HEK293 (cell line): ENCODE measurements at regions not wholly inside any gene's neighbourhood (a gene's known extent, or its start where the extent isn't known, plus 50 kb on each side); places are given as distances from the start of the nearest gene placed in this dataset.

Experiments
- CTCF ChIA-PET: fragments of 350-600 bp; formaldehyde crosslinking; extraction: SDS; loops from one replicate; lab custom pipeline; 2021; ENCODE audit warnings: antibody characterized with exemption; lab: Yijun Ruan, JAX
- POLR2A ChIA-PET: fragments of 300-600 bp; formaldehyde crosslinking; extraction: SDS; loops from one replicate; lab custom pipeline; 2020; ENCODE audit warnings: antibody characterized with exemption, inconsistent platforms; lab: Yijun Ruan, JAX
- H3K27ac ChIP-seq: fragments of 200-500 bp; sonication (Bioruptor generic); 2 replicates; pipeline ENCODE4 v1.5.1; 2014; ENCODE audit warnings: low read depth, low read length, control low read depth, inconsistent platforms; ENCODE audit errors: extremely low read depth
- H3K36me3 ChIP-seq, 2 experiments: fragments of 200-500 bp in 1 of 2; sonication (Bioruptor generic) in 1 of 2; 1 replicate in 1 of 2; 2 replicates in 1 of 2; pipeline ENCODE4 v1.5.1; 2014 to 2017; ENCODE audit warnings: inconsistent platforms in 2 of 2, low read length in 2 of 2; ENCODE audit not compliant: control insufficient read depth in 2 of 2, insufficient read depth in 1 of 2
- H3K4me1 ChIP-seq: fragments of 200-500 bp; sonication (Bioruptor generic); 2 replicates; pipeline ENCODE4 v1.5.1; 2014; ENCODE audit warnings: mild to moderate bottlenecking, low read length, inconsistent platforms; ENCODE audit not compliant: control insufficient read depth, insufficient read depth
- H3K4me3 ChIP-seq: 2 replicates; pipeline ENCODE4 v1.5.1; 2011; ENCODE audit warnings: low read depth, mild to moderate bottlenecking, control low read depth, low read length, moderate library complexity
- H3K9me3 ChIP-seq: fragments of 200-500 bp; sonication (Bioruptor generic); 2 replicates; pipeline ENCODE4 v1.5.1; 2014; ENCODE audit warnings: low read depth, low read length, inconsistent platforms; ENCODE audit not compliant: control insufficient read depth, insufficient read depth
- AEBP2 ChIP-seq: fragments of 450-650 bp; formaldehyde crosslinking; IDR thresholded peaks from 2 replicates; pipeline ENCODE4 v1.5.1; 2016; ENCODE audit warnings: missing biosample characterization, missing genetic modification characterization, borderline replicate concordance
- CTCF ChIP-seq: fragments of 450-650 bp; formaldehyde crosslinking; IDR thresholded peaks from 2 replicates; pipeline ENCODE4 v1.5.1; 2016; ENCODE audit warnings: missing biosample characterization, missing genetic modification characterization
- GLI4 ChIP-seq: fragments of 450-650 bp; formaldehyde crosslinking; IDR thresholded peaks from 2 replicates; pipeline ENCODE4 v1.5.1; 2016; ENCODE audit warnings: missing biosample characterization, missing genetic modification characterization
- INSM2 ChIP-seq: fragments of 450-650 bp; formaldehyde crosslinking; IDR thresholded peaks from 2 replicates; pipeline ENCODE4 v1.5.1; 2016; ENCODE audit warnings: missing biosample characterization, missing genetic modification characterization
- KLF17 ChIP-seq: fragments of 450-650 bp; formaldehyde crosslinking; IDR thresholded peaks from 2 replicates; pipeline ENCODE4 v1.5.1; 2016; ENCODE audit warnings: missing biosample characterization, missing genetic modification characterization
- KLF8 ChIP-seq: fragments of 450-650 bp; formaldehyde crosslinking; IDR thresholded peaks from 2 replicates; pipeline ENCODE4 v1.5.1; 2016; ENCODE audit warnings: missing biosample characterization, missing genetic modification characterization
- PRDM10 ChIP-seq: fragments of 450-650 bp; formaldehyde crosslinking; IDR thresholded peaks from 2 replicates; pipeline ENCODE4 v1.5.1; 2016; ENCODE audit warnings: missing biosample characterization, missing genetic modification characterization
- SETDB1 ChIP-seq: IDR thresholded peaks from one replicate; pipeline ENCODE4 v1.6.1; 2017; ENCODE audit warnings: mild to moderate bottlenecking, low read length, moderate library complexity, mixed read lengths; ENCODE audit not compliant: insufficient read length
- ZBTB6 ChIP-seq: fragments of 450-650 bp; formaldehyde crosslinking; IDR thresholded peaks from 2 replicates; pipeline ENCODE4 v1.5.1; 2017; ENCODE audit warnings: missing biosample characterization, missing genetic modification characterization
- ZNF112 ChIP-seq: fragments of 450-650 bp; formaldehyde crosslinking; IDR thresholded peaks from 2 replicates; pipeline ENCODE4 v1.5.0; 2017; ENCODE audit warnings: missing biosample characterization, missing genetic modification characterization
- ZNF335 ChIP-seq: fragments of 450-650 bp; formaldehyde crosslinking; conservative IDR thresholded peaks from 2 replicates; pipeline ENCODE4 v1.5.1; 2016; ENCODE audit warnings: missing biosample characterization, missing genetic modification characterization
- ZNF354C ChIP-seq: fragments of 450-650 bp; formaldehyde crosslinking; IDR thresholded peaks from 2 replicates; pipeline ENCODE4 v1.5.1; 2016; ENCODE audit warnings: missing biosample characterization, missing genetic modification characterization, low read depth, borderline replicate concordance
- ZNF398 ChIP-seq: fragments of 450-650 bp; formaldehyde crosslinking; IDR thresholded peaks from 2 replicates; pipeline ENCODE4 v1.5.1; 2017; ENCODE audit warnings: missing biosample characterization, missing genetic modification characterization
- ZNF596 ChIP-seq: fragments of 450-650 bp; IDR thresholded peaks from 2 replicates; pipeline ENCODE4 v1.5.0; 2018; ENCODE audit warnings: missing biosample characterization, mild to moderate bottlenecking, missing genetic modification characterization, moderate library complexity
- ZNF610 ChIP-seq: fragments of 450-650 bp; formaldehyde crosslinking; IDR thresholded peaks from 2 replicates; pipeline ENCODE4 v1.5.1; 2016; ENCODE audit warnings: missing biosample characterization, missing genetic modification characterization, borderline replicate concordance
- ZNF629 ChIP-seq: fragments of 450-650 bp; formaldehyde crosslinking; IDR thresholded peaks from 2 replicates; pipeline ENCODE4 v1.5.1; 2017; ENCODE audit warnings: missing biosample characterization, missing genetic modification characterization
- ZNF664 ChIP-seq: fragments of 450-650 bp; formaldehyde crosslinking; IDR thresholded peaks from 2 replicates; pipeline ENCODE4 v1.5.1; 2016; ENCODE audit warnings: missing biosample characterization, missing genetic modification characterization
- ZNF837 ChIP-seq: fragments of 450-650 bp; formaldehyde crosslinking; IDR thresholded peaks from 2 replicates; pipeline ENCODE4 v1.5.1; 2016; ENCODE audit warnings: missing biosample characterization, missing genetic modification characterization

- no peak for TF ChIP-seq ZNF664 (tag by site-specific recombination)
- no peak for TF ChIP-seq INSM2
- TF ChIP-seq, all 188 proteins: peak for 0
Observed at GRCh38 chr2:153417077-153417476, 61.5 kb downstream of the RPRM start (continued).

- ChIA-PET CTCF (interaction anchor here (0.8 kb wide), 1 partner anchor 490 kb away, joined by 3 read pairs; no protein-coding TSS in a partner anchor), POLR2A (no interaction called here)
- Histone ChIP-seq H3K4me3 (no peak overlapping the region), H3K4me1 (no peaks in the 10 kb centered on the region), H3K36me3 (no peaks in the 10 kb centered on the region), H3K27ac (no peak overlapping the region), H3K9me3 (no peaks in the 10 kb centered on the region)
- TF ChIP-seq ZNF112 (tag by site-specific recombination): no peak
- no peak for TF ChIP-seq GLI4 (tag by site-specific recombination)
- no peak for TF ChIP-seq ZNF837 (tag by site-specific recombination)
- no peak for TF ChIP-seq ZBTB6 (tag by site-specific recombination)
- TF ChIP-seq KLF8 (tag by site-specific recombination): no peak
- TF ChIP-seq AEBP2: no peak
- no peak for TF ChIP-seq ZNF354C (tag by site-specific recombination)
- no peak for TF ChIP-seq ZNF629
- TF ChIP-seq SETDB1: no peak
- TF ChIP-seq CTCF (tag by site-specific recombination): no peak
- no peak for TF ChIP-seq KLF17 (tag by site-specific recombination)
- TF ChIP-seq ZNF398: no peak
- TF ChIP-seq ZNF596 (tag by site-specific recombination): no peak
- no peak for TF ChIP-seq ZNF335
- TF ChIP-seq ZNF610 (tag by site-specific recombination): no peak
- no peak for TF ChIP-seq PRDM10
Observed at GRCh38 chr2:153416071-153416470, 62.5 kb downstream of the RPRM start.
